ENCODE measurements at regions not wholly inside any gene's neighbourhood (a gene's known extent, or its start where the extent isn't known, plus 50 kb on each side); places are given as distances from the start of the nearest gene placed in this dataset.

DNA sequence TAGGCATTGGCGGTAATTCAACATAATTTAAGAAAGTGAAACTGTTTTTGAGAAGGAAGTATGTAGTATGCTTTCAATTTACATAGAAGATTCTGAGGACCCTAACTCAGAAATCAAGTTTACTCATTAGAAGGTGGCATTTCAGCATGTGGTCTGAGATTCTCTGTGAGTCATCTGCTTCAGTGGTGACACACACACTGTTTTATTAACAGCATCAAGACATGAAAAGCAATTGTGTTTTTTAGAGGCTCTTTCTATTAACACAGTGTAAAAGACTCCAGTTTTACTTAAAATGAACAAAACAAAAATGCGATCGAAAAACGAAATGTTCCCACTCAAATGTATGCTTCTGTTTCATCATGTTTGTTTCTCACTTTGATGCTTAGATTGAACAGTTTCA lies 802.1 kb upstream of the SLITRK6 start:
- Histone ChIP-seq H3K79me2 (ENCODE audit: insufficient read depth, low read length) (no peaks in the 10 kb centered on the region), H3K4me2 (ENCODE audit: low read depth, low read length) (no peak overlapping the region), H3K36me3 (replicated peaks in 1 of 2; ENCODE audit: control insufficient read depth in 1 of 2, insufficient read depth in 2 of 2, low read length in 2 of 2) (no peaks in the 10 kb centered on the region), H3K27me3 (ENCODE audit: control insufficient read depth in 1 of 2, insufficient read depth in 2 of 2, low read length in 2 of 2) (no peaks in the 10 kb centered on the region), H4K20me1 (ENCODE audit: insufficient read depth, low read length) (no peaks in the 10 kb centered on the region), H2AFZ (ENCODE audit: low read length) (no peak overlapping the region), H3K4me1 (ENCODE audit: insufficient read depth, low read length) (no peaks in the 10 kb centered on the region), H3K4me3 (replicated peaks in 1 of 3; ENCODE audit: insufficient read depth in 1 of 3, low read depth in 2 of 3, low read length in 3 of 3) (no peak overlapping the region), H3K9ac (ENCODE audit: insufficient read depth, low read depth, low read length) (no peak overlapping the region), H3K9me3 (ENCODE audit: low read length) (no peaks in the 10 kb centered on the region), H3K27ac (ENCODE audit: extremely low read length, insufficient read depth, low read length) (no peak overlapping the region)
- in situ Hi-C loops (cut with HindIII; ENCODE audit: extremely low pct_ligation_motif_present, low pct_unique_long_range_greater_than_20kb) (no loop called here), intact Hi-C loops (cut with micrococcal nuclease; ENCODE audit: unreplicated experiment) (no loop called here)
- ChIA-PET CTCF (ENCODE audit: low intra/inter-chr PET ratio, low total read pairs) (no interaction called here), POLR2A (no interaction called here)
- DNase-seq (ENCODE audit: low spot score) = no peak
- no peak for TF ChIP-seq NRL (CRISPR knock-in tag; IDR thresholded peaks at IDR 0.05; ENCODE audit: borderline replicate concordance)
- TF ChIP-seq ZNF337 (CRISPR knock-in tag; IDR thresholded peaks at IDR 0.05; ENCODE audit: borderline replicate concordance, low read depth) = no peak
- no peak for TF ChIP-seq ZNF607 (CRISPR knock-in tag; IDR thresholded peaks at IDR 0.05; ENCODE audit: borderline replicate concordance)
- TF ChIP-seq, protein P1, sequence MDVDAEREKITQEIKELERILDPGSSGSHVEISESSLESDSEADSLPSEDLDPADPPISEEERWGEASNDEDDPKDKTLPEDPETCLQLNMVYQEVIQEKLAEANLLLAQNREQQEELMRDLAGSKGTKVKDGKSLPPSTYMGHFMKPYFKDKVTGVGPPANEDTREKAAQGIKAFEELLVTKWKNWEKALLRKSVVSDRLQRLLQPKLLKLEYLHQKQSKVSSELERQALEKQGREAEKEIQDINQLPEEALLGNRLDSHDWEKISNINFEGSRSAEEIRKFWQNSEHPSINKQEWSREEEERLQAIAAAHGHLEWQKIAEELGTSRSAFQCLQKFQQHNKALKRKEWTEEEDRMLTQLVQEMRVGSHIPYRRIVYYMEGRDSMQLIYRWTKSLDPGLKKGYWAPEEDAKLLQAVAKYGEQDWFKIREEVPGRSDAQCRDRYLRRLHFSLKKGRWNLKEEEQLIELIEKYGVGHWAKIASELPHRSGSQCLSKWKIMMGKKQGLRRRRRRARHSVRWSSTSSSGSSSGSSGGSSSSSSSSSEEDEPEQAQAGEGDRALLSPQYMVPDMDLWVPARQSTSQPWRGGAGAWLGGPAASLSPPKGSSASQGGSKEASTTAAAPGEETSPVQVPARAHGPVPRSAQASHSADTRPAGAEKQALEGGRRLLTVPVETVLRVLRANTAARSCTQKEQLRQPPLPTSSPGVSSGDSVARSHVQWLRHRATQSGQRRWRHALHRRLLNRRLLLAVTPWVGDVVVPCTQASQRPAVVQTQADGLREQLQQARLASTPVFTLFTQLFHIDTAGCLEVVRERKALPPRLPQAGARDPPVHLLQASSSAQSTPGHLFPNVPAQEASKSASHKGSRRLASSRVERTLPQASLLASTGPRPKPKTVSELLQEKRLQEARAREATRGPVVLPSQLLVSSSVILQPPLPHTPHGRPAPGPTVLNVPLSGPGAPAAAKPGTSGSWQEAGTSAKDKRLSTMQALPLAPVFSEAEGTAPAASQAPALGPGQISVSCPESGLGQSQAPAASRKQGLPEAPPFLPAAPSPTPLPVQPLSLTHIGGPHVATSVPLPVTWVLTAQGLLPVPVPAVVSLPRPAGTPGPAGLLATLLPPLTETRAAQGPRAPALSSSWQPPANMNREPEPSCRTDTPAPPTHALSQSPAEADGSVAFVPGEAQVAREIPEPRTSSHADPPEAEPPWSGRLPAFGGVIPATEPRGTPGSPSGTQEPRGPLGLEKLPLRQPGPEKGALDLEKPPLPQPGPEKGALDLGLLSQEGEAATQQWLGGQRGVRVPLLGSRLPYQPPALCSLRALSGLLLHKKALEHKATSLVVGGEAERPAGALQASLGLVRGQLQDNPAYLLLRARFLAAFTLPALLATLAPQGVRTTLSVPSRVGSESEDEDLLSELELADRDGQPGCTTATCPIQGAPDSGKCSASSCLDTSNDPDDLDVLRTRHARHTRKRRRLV (CRISPR knock-in tag; IDR thresholded peaks at IDR 0.05) = no peak
- no peak for TF ChIP-seq RFXAP (CRISPR knock-in tag; IDR thresholded peaks at IDR 0.05; ENCODE audit: borderline replicate concordance)
- TF ChIP-seq, protein P2, sequence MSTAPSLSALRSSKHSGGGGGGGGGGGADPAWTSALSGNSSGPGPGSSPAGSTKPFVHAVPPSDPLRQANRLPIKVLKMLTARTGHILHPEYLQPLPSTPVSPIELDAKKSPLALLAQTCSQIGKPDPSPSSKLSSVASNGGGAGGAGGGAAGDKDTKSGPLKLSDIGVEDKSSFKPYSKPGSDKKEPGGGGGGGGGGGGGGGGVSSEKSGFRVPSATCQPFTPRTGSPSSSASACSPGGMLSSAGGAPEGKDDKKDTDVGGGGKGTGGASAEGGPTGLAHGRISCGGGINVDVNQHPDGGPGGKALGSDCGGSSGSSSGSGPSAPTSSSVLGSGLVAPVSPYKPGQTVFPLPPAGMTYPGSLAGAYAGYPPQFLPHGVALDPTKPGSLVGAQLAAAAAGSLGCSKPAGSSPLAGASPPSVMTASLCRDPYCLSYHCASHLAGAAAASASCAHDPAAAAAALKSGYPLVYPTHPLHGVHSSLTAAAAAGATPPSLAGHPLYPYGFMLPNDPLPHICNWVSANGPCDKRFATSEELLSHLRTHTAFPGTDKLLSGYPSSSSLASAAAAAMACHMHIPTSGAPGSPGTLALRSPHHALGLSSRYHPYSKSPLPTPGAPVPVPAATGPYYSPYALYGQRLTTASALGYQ (CRISPR knock-in tag; IDR thresholded peaks at IDR 0.05) = no peak
- TF ChIP-seq ZNF101 (CRISPR knock-in tag; IDR thresholded peaks at IDR 0.05; ENCODE audit: borderline replicate concordance, low read depth) = no peak
- TF ChIP-seq ZNF446 (CRISPR knock-in tag; IDR thresholded peaks at IDR 0.05) = no peak
- TF ChIP-seq FOXK1 (CRISPR knock-in tag; IDR thresholded peaks at IDR 0.05; ENCODE audit: borderline replicate concordance, low read depth) = no peak
- TF ChIP-seq SYNCRIP (IDR thresholded peaks at IDR 0.05; ENCODE audit: insufficient read depth, low read depth, low read length) = no peak
- TF ChIP-seq SKI (IDR thresholded peaks at IDR 0.05; ENCODE audit: partially characterized antibody) = no peak
- WGBS (ENCODE audit: low lambda C conversion rate) = 3% methylated on average over 4 of the region's 4 CpGs
- BruUV-seq (replicated peaks) = no TSS peak
- ATAC-seq = no peak
- FAIRE-seq = no peak

All from HepG2 (cell line).